ENCODE measurements at regions not wholly inside any gene's neighbourhood (a gene's known extent, or its start where the extent isn't known, plus 50 kb on each side); places are given as distances from the start of the nearest gene placed in this dataset.

GRCh38 chr20:59493926-59494325 lies 110.4 kb upstream of the PHACTR3 start:
- H3K4me3 ChIP-seq (ENCODE audit: low read length in 2 of 2), result no peak overlapping the region
- Mint-ChIP-seq H3K4me3 (no peak overlapping the region), H3K36me3 (no peaks in the 10 kb centered on the region), H3K27me3 (peaks cover 14 to 15% of the 10 kb centered on the region in 2 donors), H3K4me1 (peaks cover 0 to 2% (median 0%) of the 10 kb centered on the region in 4 donors), H3K27ac (peak overlapping the region in 1 of 7 donors; percentile 25), H3K9me3 (peaks cover 0 to under 1% (median 0%) of the 10 kb centered on the region in 8 donors)
- no peaks in the 10 kb centered on the region for H3K4me1 ChIP-seq (ENCODE audit: insufficient read depth, low read length)
- H3K27ac ChIP-seq (ENCODE audit: low read depth, low read length), result no peak overlapping the region
- peaks cover 6% of the 10 kb centered on the region for H3K27me3 ChIP-seq (ENCODE audit: insufficient read depth, low read length)
- DNase-seq, result no peak
- ChIA-PET CTCF (ENCODE audit: partially characterized antibody) (no interaction called here), POLR2A (ENCODE audit: partially characterized antibody) (no interaction called here)
- H3K36me3 ChIP-seq (ENCODE audit: insufficient read depth, low read length), result no peaks in the 10 kb centered on the region
- intact Hi-C loops (cut with micrococcal nuclease), result loop anchor here (10.0 kb wide), 1 partner anchor 409 kb away; no protein-coding TSS in a partner anchor
- H3K9me3 ChIP-seq (ENCODE audit: control insufficient read depth in 1 of 2, low read length in 2 of 2), result no peaks in the 10 kb centered on the region

- H3K27me3 Mint-ChIP-seq, result peaks cover 14 to 17% of the 10 kb centered on the region in 2 donors
Measured at GRCh38 chr20:59495166-59495565, 109.2 kb upstream of the PHACTR3 start.

GRCh38 chr20:59495894-59496510 lies 108.3 kb upstream of the PHACTR3 start:
- intact Hi-C loops (cut with micrococcal nuclease), result loop anchor here (5.0 to 10.0 kb wide), 2 partner anchors 274 to 411 kb away; no protein-coding TSS in a partner anchor
- Histone ChIP-seq H3K4me3 (ENCODE audit: low read length in 2 of 2) (no peak overlapping the region), H3K27ac (ENCODE audit: low read depth, low read length) (no peak overlapping the region), H3K27me3 (ENCODE audit: insufficient read depth, low read length) (peaks cover 6% of the 10 kb centered on the region), H3K36me3 (ENCODE audit: insufficient read depth, low read length) (no peaks in the 10 kb centered on the region), H3K9me3 (ENCODE audit: control insufficient read depth in 1 of 2, low read length in 2 of 2) (no peaks in the 10 kb centered on the region), H3K4me1 (ENCODE audit: insufficient read depth, low read length) (no peaks in the 10 kb centered on the region)
- CTCF ChIA-PET (ENCODE audit: partially characterized antibody), result interaction anchor here (0.7 to 2.4 kb wide), 18 partner anchors 9 to 1135 kb away, joined by 3 to 18 read pairs (median 4); no protein-coding TSS in a partner anchor
- Mint-ChIP-seq H3K36me3 (no peaks in the 10 kb centered on the region), H3K4me3 (no peak overlapping the region), H3K4me1 (peaks cover 0 to 2% (median 0%) of the 10 kb centered on the region in 4 donors), H3K27me3 (peaks cover 14 to 17% of the 10 kb centered on the region in 2 donors), H3K9me3 (peaks cover 0 to 14% (median 5%) of the 10 kb centered on the region in 8 donors), H3K27ac (no peak overlapping the region)
- peak; percentile 50 to 59 (median 53) for DNase-seq
- POLR2A ChIA-PET (ENCODE audit: partially characterized antibody), result no interaction called here

More at GRCh38 chr20:59495166-59495565, 109.2 kb upstream of the PHACTR3 start:
- no peaks in the 10 kb centered on the region for H3K36me3 Mint-ChIP-seq
- no peaks in the 10 kb centered on the region for H3K36me3 ChIP-seq (ENCODE audit: insufficient read depth, low read length)
- no peak overlapping the region for H3K27ac Mint-ChIP-seq
- H3K4me1 ChIP-seq (ENCODE audit: insufficient read depth, low read length), result no peaks in the 10 kb centered on the region
- no peaks in the 10 kb centered on the region for H3K9me3 ChIP-seq (ENCODE audit: control insufficient read depth in 1 of 2, low read length in 2 of 2)
- ChIA-PET CTCF (ENCODE audit: partially characterized antibody) (interaction anchor here (0.6 to 2.4 kb wide), 12 partner anchors 10 to 1134 kb away, joined by 3 to 18 read pairs (median 4); no protein-coding TSS in a partner anchor), POLR2A (ENCODE audit: partially characterized antibody) (no interaction called here)
- H3K4me3 Mint-ChIP-seq, result no peak overlapping the region
- H3K4me3 ChIP-seq (ENCODE audit: low read length in 2 of 2), result no peak overlapping the region
- peaks cover 0 to 13% (median 5%) of the 10 kb centered on the region in 8 donors for H3K9me3 Mint-ChIP-seq
- no peak overlapping the region for H3K27ac ChIP-seq (ENCODE audit: low read depth, low read length)
- peaks cover 0 to 2% (median 0%) of the 10 kb centered on the region in 4 donors for H3K4me1 Mint-ChIP-seq
- no peak for DNase-seq
- intact Hi-C loops (cut with micrococcal nuclease), result loop anchor here (5.0 to 10.0 kb wide), 2 partner anchors 273 to 410 kb away; no protein-coding TSS in a partner anchor
- H3K27me3 ChIP-seq (ENCODE audit: insufficient read depth, low read length), result peaks cover 6% of the 10 kb centered on the region

GRCh38 chr20:59498291-59498690 lies 106.0 kb upstream of the PHACTR3 start:
- CTCF ChIA-PET (ENCODE audit: partially characterized antibody), result interaction anchor here (0.8 to 1.3 kb wide), 2 partner anchors 630 to 635 kb away, joined by 3 read pairs; no protein-coding TSS in a partner anchor
- no peak overlapping the region for H3K4me3 Mint-ChIP-seq
- Histone ChIP-seq H3K36me3 (ENCODE audit: insufficient read depth, low read length) (no peaks in the 10 kb centered on the region), H3K27me3 (ENCODE audit: insufficient read depth, low read length) (peaks cover 6% of the 10 kb centered on the region), H3K9me3 (ENCODE audit: control insufficient read depth in 1 of 2, low read length in 2 of 2) (no peaks in the 10 kb centered on the region), H3K4me1 (ENCODE audit: insufficient read depth, low read length) (no peaks in the 10 kb centered on the region), H3K4me3 (ENCODE audit: low read length in 2 of 2) (no peak overlapping the region), H3K27ac (ENCODE audit: low read depth, low read length) (no peak overlapping the region)
- intact Hi-C loops (cut with micrococcal nuclease), result loop anchor here (5.0 to 10.0 kb wide), 2 partner anchors 276 to 413 kb away; no protein-coding TSS in a partner anchor
- peaks cover 21% of the 10 kb centered on the region in 2 donors for H3K27me3 Mint-ChIP-seq
- DNase-seq, result no peak
- no peak overlapping the region for H3K27ac Mint-ChIP-seq
- peaks cover 0 to 2% (median 0%) of the 10 kb centered on the region in 4 donors for H3K4me1 Mint-ChIP-seq
- peaks cover 0 to 14% (median 6%) of the 10 kb centered on the region in 8 donors for H3K9me3 Mint-ChIP-seq
- no peaks in the 10 kb centered on the region for H3K36me3 Mint-ChIP-seq
- POLR2A ChIA-PET (ENCODE audit: partially characterized antibody), result no interaction called here

- CTCF ChIA-PET (ENCODE audit: partially characterized antibody), result interaction anchor here (0.9 to 1.4 kb wide), 2 partner anchors 10 to 20 kb away, joined by 3 to 4 read pairs; no protein-coding TSS in a partner anchor
- H3K27me3 Mint-ChIP-seq, result peaks cover 17 to 21% of the 10 kb centered on the region in 2 donors
- Histone ChIP-seq H3K4me3 (ENCODE audit: low read length in 2 of 2) (no peak overlapping the region), H3K4me1 (ENCODE audit: insufficient read depth, low read length) (no peaks in the 10 kb centered on the region), H3K9me3 (ENCODE audit: control insufficient read depth in 1 of 2, low read length in 2 of 2) (no peaks in the 10 kb centered on the region), H3K27me3 (ENCODE audit: insufficient read depth, low read length) (peaks cover 6% of the 10 kb centered on the region), H3K27ac (ENCODE audit: low read depth, low read length) (no peak overlapping the region), H3K36me3 (ENCODE audit: insufficient read depth, low read length) (no peaks in the 10 kb centered on the region)
- DNase-seq, result no peak
- peaks cover 0 to 14% (median 6%) of the 10 kb centered on the region in 8 donors for H3K9me3 Mint-ChIP-seq
- POLR2A ChIA-PET (ENCODE audit: partially characterized antibody), result no interaction called here
- H3K4me3 Mint-ChIP-seq, result no peak overlapping the region
- H3K36me3 Mint-ChIP-seq, result no peaks in the 10 kb centered on the region
- H3K4me1 Mint-ChIP-seq, result peaks cover 0 to 2% (median 0%) of the 10 kb centered on the region in 4 donors
- intact Hi-C loops (cut with micrococcal nuclease), result loop anchor here (5.0 to 10.0 kb wide), 2 partner anchors 278 to 415 kb away; no protein-coding TSS in a partner anchor
- no peak overlapping the region for H3K27ac Mint-ChIP-seq
Measured at GRCh38 chr20:59499863-59500262, 104.5 kb upstream of the PHACTR3 start.

GRCh38 chr20:59508729-59509128 lies 95.6 kb upstream of the PHACTR3 start:
- no peak for DNase-seq
- Histone ChIP-seq H3K36me3 (ENCODE audit: insufficient read depth, low read length) (no peaks in the 10 kb centered on the region), H3K4me3 (ENCODE audit: low read length in 2 of 2) (no peak overlapping the region), H3K27ac (ENCODE audit: low read depth, low read length) (no peak overlapping the region), H3K27me3 (ENCODE audit: insufficient read depth, low read length) (no peaks in the 10 kb centered on the region), H3K9me3 (ENCODE audit: control insufficient read depth in 1 of 2, low read length in 2 of 2) (no peaks in the 10 kb centered on the region), H3K4me1 (ENCODE audit: insufficient read depth, low read length) (no peaks in the 10 kb centered on the region)
- H3K9me3 Mint-ChIP-seq, result peaks cover 0 to 3% (median 0%) of the 10 kb centered on the region in 8 donors
- no peaks in the 10 kb centered on the region for H3K4me1 Mint-ChIP-seq
- intact Hi-C loops (cut with micrococcal nuclease), result no loop called here
- ChIA-PET POLR2A (ENCODE audit: partially characterized antibody) (no interaction called here), CTCF (ENCODE audit: partially characterized antibody) (no interaction called here)
- peaks cover 5 to 19% of the 10 kb centered on the region in 2 donors for H3K27me3 Mint-ChIP-seq
- H3K27ac Mint-ChIP-seq, result no peak overlapping the region
- no peak overlapping the region for H3K4me3 Mint-ChIP-seq
- peaks cover 0 to 4% of the 10 kb centered on the region in 2 donors for H3K36me3 Mint-ChIP-seq

- H3K36me3 ChIP-seq (ENCODE audit: insufficient read depth, low read length), result no peaks in the 10 kb centered on the region
- no peak overlapping the region for H3K27ac ChIP-seq (ENCODE audit: low read depth, low read length)
- H3K4me3 ChIP-seq (ENCODE audit: low read length in 2 of 2), result no peak overlapping the region
- ChIA-PET CTCF (ENCODE audit: partially characterized antibody) (no interaction called here), POLR2A (ENCODE audit: partially characterized antibody) (no interaction called here)
- Mint-ChIP-seq H3K4me1 (no peaks in the 10 kb centered on the region), H3K9me3 (peaks cover 0 to 3% (median 0%) of the 10 kb centered on the region in 8 donors), H3K27ac (no peak overlapping the region), H3K36me3 (no peaks in the 10 kb centered on the region), H3K4me3 (no peak overlapping the region), H3K27me3 (peaks cover 27 to 39% of the 10 kb centered on the region in 2 donors)
- no peak for DNase-seq
- intact Hi-C loops (cut with micrococcal nuclease), result no loop called here
- no peaks in the 10 kb centered on the region for H3K4me1 ChIP-seq (ENCODE audit: insufficient read depth, low read length)
- H3K27me3 ChIP-seq (ENCODE audit: insufficient read depth, low read length), result peaks cover 8% of the 10 kb centered on the region
- no peaks in the 10 kb centered on the region for H3K9me3 ChIP-seq (ENCODE audit: control insufficient read depth in 1 of 2, low read length in 2 of 2)
Measured at GRCh38 chr20:59512651-59513050, 91.7 kb upstream of the PHACTR3 start.

Data from CD4-positive, alpha-beta memory T cell (primary cell).